HG03558 (cell line): ENCODE measurements at regions not wholly inside any gene's neighbourhood (a gene's known extent, or its start where the extent isn't known, plus 50 kb on each side); places are given as distances from the start of the nearest gene placed in this dataset.

ENCODE experiments used
- ATAC-seq: cut with Tn5 transposase; IDR thresholded peaks from one replicate; pipeline ENCODE4 v1.9.1; 2021; ENCODE audit warnings: moderate number of reproducible peaks; ENCODE audit not compliant: unreplicated experiment; ENCODE audit errors: extremely low read depth

GRCh38 chr2:42108852-42109251 lies 60.3 kb upstream of the EML4 start:
- ATAC-seq, result no peak

GRCh38 chr2:42109959-42110640 lies 59.1 kb upstream of the EML4 start:
- no peak for ATAC-seq

DNA sequence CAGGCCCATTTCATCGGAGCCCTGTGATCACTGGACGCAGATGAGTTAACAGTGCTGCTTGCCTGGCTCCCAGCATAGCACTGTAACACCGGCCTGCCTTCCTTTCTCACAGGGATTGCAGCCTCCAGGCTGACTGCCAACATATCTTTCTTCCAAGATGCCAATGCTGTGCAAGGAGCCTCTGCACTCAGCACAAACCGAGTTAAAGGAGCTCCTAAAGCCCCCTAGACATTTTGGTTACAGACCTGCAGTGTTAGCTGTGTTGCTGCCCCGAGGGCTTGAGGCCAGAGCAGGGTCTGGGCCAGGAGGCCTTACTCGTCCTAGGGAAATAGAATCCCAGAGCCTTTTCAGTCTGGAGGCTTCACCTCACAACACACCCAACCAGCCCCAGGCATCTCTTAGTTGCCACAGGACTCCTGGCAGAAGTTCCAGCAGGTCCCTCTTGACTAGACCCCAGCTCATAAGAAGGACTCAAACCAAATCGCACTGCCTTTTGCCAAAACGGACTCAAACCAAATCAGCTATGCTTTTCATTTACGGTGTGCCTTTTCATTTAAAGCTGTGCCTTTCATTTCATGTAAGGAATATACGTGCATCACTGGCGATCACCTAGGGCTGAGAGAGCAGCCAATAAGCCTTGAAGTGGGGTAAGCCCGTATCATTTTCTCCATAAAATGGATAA lies 58.4 kb upstream of the EML4 start:
- no peak for ATAC-seq

GRCh38 chr2:42112418-42112817 lies 56.7 kb upstream of the EML4 start:
- ATAC-seq, result no peak

- no peak for ATAC-seq
These were observed 55.7 kb upstream of the EML4 start for GRCh38 chr2:42113452-42113851.

GRCh38 chr2:42114091-42114490 lies 55.1 kb upstream of the EML4 start:
- no peak for ATAC-seq

- no peak for ATAC-seq
These were observed 53.6 kb upstream of the EML4 start for GRCh38 chr2:42115588-42115987.

- ATAC-seq, result no peak
These were observed 52.7 kb upstream of the EML4 start for GRCh38 chr2:42116195-42117181.

GRCh38 chr2:42117182-42117579 lies 52.0 kb upstream of the EML4 start:
- ATAC-seq, result no peak

GRCh38 chr2:42117923-42118753 lies 51.0 kb upstream of the EML4 start:
- ATAC-seq, result peak; percentile 90

DNA sequence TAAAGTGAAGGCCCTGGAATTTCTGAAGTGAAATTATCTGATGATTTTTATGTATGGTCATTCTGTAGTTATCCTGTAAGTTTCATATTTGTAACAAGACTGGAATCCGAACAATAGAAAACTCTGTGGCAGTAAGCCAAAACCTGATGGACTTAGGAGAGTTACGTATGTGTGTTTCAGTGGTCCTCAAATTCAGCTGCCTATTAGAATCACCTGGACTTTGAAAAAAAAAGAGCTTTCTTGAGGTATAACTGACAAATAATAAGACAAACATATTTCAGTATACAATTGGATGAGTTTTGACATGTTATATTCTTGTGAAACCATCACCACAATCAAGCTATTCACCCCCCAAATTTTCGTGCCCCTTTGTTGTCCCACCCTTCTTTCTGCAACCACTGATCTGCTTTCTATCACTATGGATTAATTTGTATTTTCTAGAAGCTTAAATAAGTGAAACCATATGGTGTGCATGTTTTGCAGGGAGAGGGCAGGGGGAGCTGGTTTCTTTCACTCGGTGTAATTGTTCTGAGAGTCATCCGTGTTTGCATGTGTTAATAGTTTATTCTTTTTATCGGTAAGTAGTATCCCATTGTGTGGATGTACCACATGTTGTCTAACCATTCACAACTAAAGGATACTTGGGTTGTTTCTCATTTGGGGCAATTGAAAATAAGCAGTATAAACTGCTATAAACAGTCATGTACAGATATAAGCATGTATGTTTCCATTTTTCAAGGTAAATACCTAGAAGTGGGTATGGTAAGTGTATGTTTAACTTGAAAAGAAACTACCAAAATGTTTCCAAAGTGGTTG lies 50.2 kb upstream of the EML4 start:
- no peak for ATAC-seq
